ENCODE measurements at regions not wholly inside any gene's neighbourhood (a gene's known extent, or its start where the extent isn't known, plus 50 kb on each side); places are given as distances from the start of the nearest gene placed in this dataset.

- no peak for TF ChIP-seq POLR2A (IDR thresholded peaks at IDR 0.05; ENCODE audit: low read depth, low read length)
- no peak for TF ChIP-seq POLR2AphosphoS5 (IDR thresholded peaks at IDR 0.05; ENCODE audit: low read depth, low read length)
Measured at GRCh38 chr20:56730003-56730402, 100.9 kb downstream of the TFAP2C start.
